Adrenal gland (tissue), 5 donors: ENCODE measurements at regions not wholly inside any gene's neighbourhood (a gene's known extent, or its start where the extent isn't known, plus 50 kb on each side); places are given as distances from the start of the nearest gene placed in this dataset.

Experiments used
- POLR2A ChIP-seq, 2 donors: fragments of 450-650 bp; IDR thresholded peaks; one replicate each; pipeline ENCODE4 v1.6.1; 2017; ENCODE audit warnings: antibody characterized with exemption in 2 of 2, mild to moderate bottlenecking in 2 of 2, moderate library complexity in 1 of 2
- TF ChIP-seq, protein P1 (sequence below), 6 experiments: fragments of 450-650 bp in 4 of 6; fragments of 200-600 bp in 2 of 6; sonication (generic) in 1 of 6; IDR thresholded peaks; 1 replicate in 5 of 6; 2 replicates in 1 of 6; pipeline versions ENCODE4 v1.5.1 to v1.8.0; 2016 to 2021; ENCODE audit warnings: antibody characterized with exemption in 6 of 6, mild to moderate bottlenecking in 2 of 6, moderate library complexity in 1 of 6
- donor health status: DM: no; HTN: no; CAD: no.

DNA sequence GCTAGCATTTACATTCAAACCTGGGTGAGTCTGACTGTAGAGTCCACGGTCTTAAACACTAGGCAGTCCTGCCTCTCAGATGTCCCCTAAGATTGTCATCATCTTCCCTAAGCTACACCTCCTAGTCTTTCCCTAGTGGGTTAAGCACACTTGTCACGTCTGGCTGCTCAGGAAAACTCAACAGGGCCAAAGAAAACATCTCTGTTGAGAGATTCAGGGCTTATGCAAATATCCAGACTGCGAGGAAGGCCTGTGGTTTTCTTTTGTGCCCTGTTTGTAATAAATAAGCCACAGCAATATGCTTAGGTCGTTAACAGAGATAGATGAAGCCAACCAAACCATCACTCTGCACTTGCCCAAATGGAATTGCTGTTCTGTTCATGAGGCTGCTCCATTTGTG, 472.6 kb upstream of the DEPDC1 start:
- TF ChIP-seq, protein P1, sequence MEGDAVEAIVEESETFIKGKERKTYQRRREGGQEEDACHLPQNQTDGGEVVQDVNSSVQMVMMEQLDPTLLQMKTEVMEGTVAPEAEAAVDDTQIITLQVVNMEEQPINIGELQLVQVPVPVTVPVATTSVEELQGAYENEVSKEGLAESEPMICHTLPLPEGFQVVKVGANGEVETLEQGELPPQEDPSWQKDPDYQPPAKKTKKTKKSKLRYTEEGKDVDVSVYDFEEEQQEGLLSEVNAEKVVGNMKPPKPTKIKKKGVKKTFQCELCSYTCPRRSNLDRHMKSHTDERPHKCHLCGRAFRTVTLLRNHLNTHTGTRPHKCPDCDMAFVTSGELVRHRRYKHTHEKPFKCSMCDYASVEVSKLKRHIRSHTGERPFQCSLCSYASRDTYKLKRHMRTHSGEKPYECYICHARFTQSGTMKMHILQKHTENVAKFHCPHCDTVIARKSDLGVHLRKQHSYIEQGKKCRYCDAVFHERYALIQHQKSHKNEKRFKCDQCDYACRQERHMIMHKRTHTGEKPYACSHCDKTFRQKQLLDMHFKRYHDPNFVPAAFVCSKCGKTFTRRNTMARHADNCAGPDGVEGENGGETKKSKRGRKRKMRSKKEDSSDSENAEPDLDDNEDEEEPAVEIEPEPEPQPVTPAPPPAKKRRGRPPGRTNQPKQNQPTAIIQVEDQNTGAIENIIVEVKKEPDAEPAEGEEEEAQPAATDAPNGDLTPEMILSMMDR (IDR thresholded peaks at IDR 0.05), result no peak
- TF ChIP-seq POLR2A (IDR thresholded peaks at IDR 0.05), result no peak
